NCI-H1436 treated with DMSO at 0.1 percent for 48 hours (cell line): ENCODE measurements at regions not wholly inside any gene's neighbourhood (a gene's known extent, or its start where the extent isn't known, plus 50 kb on each side); places are given as distances from the start of the nearest gene placed in this dataset.

Experiments used
- DNase-seq: peaks from one replicate; lab custom pipeline; 2025; lab: John Stamatoyannopoulos, UW

GRCh38 chr1:30034627-30035521 lies 688.5 kb downstream of the MATN1 start:
- DNase-seq: no peak

- DNase-seq: no peak
Measured at GRCh38 chr1:30034105-30034626, 689.2 kb downstream of the MATN1 start.

- DNase-seq: no peak
Measured at GRCh38 chr1:30033256-30034104, 689.9 kb downstream of the MATN1 start.

GRCh38 chr1:30032302-30032701 lies 691.1 kb downstream of the MATN1 start:
- no peak for DNase-seq

- no peak for DNase-seq
Measured at GRCh38 chr1:30029677-30030076, 693.7 kb downstream of the MATN1 start.

GRCh38 chr1:30028939-30029338 lies 694.4 kb downstream of the MATN1 start:
- DNase-seq: no peak

- DNase-seq: no peak
Measured at GRCh38 chr1:30028283-30028682, 695.1 kb downstream of the MATN1 start.

GRCh38 chr1:30027247-30027646 lies 696.1 kb downstream of the MATN1 start:
- no peak for DNase-seq

- DNase-seq: no peak
Measured at GRCh38 chr1:30024411-30025195, 698.8 kb downstream of the MATN1 start.

- DNase-seq: no peak
Measured at GRCh38 chr1:30023339-30024022, 699.9 kb downstream of the MATN1 start.

- no peak for DNase-seq
Measured at GRCh38 chr1:30014031-30014430, 709.4 kb downstream of the MATN1 start.

GRCh38 chr1:30012455-30013440 lies 710.6 kb downstream of the MATN1 start:
- no peak for DNase-seq

GRCh38 chr1:30011970-30012369 lies 711.4 kb downstream of the MATN1 start:
- no peak for DNase-seq

GRCh38 chr1:30010506-30011106 lies 712.8 kb downstream of the MATN1 start:
- DNase-seq: no peak

GRCh38 chr1:30009720-30010119 lies 713.7 kb downstream of the MATN1 start:
- no peak for DNase-seq

- no peak for DNase-seq
Measured at GRCh38 chr1:30008998-30009657, 714.3 kb downstream of the MATN1 start.

- DNase-seq: no peak
Measured at GRCh38 chr1:30008372-30008997, 714.9 kb downstream of the MATN1 start.

- no peak for DNase-seq
Measured at GRCh38 chr1:30005972-30006619, 717.3 kb downstream of the MATN1 start.
